HEK293 (cell line): ENCODE measurements at regions not wholly inside any gene's neighbourhood (a gene's known extent, or its start where the extent isn't known, plus 50 kb on each side); places are given as distances from the start of the nearest gene placed in this dataset.

Experiments used
- CTCF ChIA-PET: fragments of 350-600 bp; formaldehyde crosslinking; extraction: SDS; loops from one replicate; lab custom pipeline; 2021; ENCODE audit warnings: antibody characterized with exemption; lab: Yijun Ruan, JAX
- POLR2A ChIA-PET: fragments of 300-600 bp; formaldehyde crosslinking; extraction: SDS; loops from one replicate; lab custom pipeline; 2020; ENCODE audit warnings: antibody characterized with exemption, inconsistent platforms; lab: Yijun Ruan, JAX
- H3K27ac ChIP-seq: fragments of 200-500 bp; sonication (Bioruptor generic); 2 replicates; pipeline ENCODE4 v1.5.1; 2014; ENCODE audit warnings: low read depth, low read length, control low read depth, inconsistent platforms; ENCODE audit errors: extremely low read depth
- H3K36me3 ChIP-seq, 2 experiments: fragments of 200-500 bp in 1 of 2; sonication (Bioruptor generic) in 1 of 2; 1 replicate in 1 of 2; 2 replicates in 1 of 2; pipeline ENCODE4 v1.5.1; 2014 to 2017; ENCODE audit warnings: inconsistent platforms in 2 of 2, low read length in 2 of 2; ENCODE audit not compliant: control insufficient read depth in 2 of 2, insufficient read depth in 1 of 2
- H3K4me1 ChIP-seq: fragments of 200-500 bp; sonication (Bioruptor generic); 2 replicates; pipeline ENCODE4 v1.5.1; 2014; ENCODE audit warnings: mild to moderate bottlenecking, low read length, inconsistent platforms; ENCODE audit not compliant: control insufficient read depth, insufficient read depth
- H3K4me3 ChIP-seq: 2 replicates; pipeline ENCODE4 v1.5.1; 2011; ENCODE audit warnings: low read depth, mild to moderate bottlenecking, control low read depth, low read length, moderate library complexity
- H3K9me3 ChIP-seq: fragments of 200-500 bp; sonication (Bioruptor generic); 2 replicates; pipeline ENCODE4 v1.5.1; 2014; ENCODE audit warnings: low read depth, low read length, inconsistent platforms; ENCODE audit not compliant: control insufficient read depth, insufficient read depth
- INSM2 ChIP-seq: fragments of 450-650 bp; formaldehyde crosslinking; IDR thresholded peaks from 2 replicates; pipeline ENCODE4 v1.5.1; 2016; ENCODE audit warnings: missing biosample characterization, missing genetic modification characterization
- KLF9 ChIP-seq: fragments of 450-650 bp; formaldehyde crosslinking; IDR thresholded peaks from 2 replicates; pipeline ENCODE4 v1.5.1; 2016; ENCODE audit warnings: missing biosample characterization, missing genetic modification characterization, low read depth
- SCRT2 ChIP-seq: fragments of 450-650 bp; formaldehyde crosslinking; IDR thresholded peaks from 2 replicates; pipeline ENCODE4 v1.5.1; 2016; ENCODE audit warnings: missing biosample characterization, missing genetic modification characterization
- ZFP37 ChIP-seq: fragments of 450-650 bp; formaldehyde crosslinking; IDR thresholded peaks from 2 replicates; pipeline ENCODE4 v1.5.1; 2016; ENCODE audit warnings: missing biosample characterization, missing genetic modification characterization
- ZNF266 ChIP-seq: fragments of 450-650 bp; formaldehyde crosslinking; IDR thresholded peaks from 2 replicates; pipeline ENCODE4 v1.5.1; 2016; ENCODE audit warnings: missing biosample characterization, missing genetic modification characterization, low read depth
- ZNF350 ChIP-seq: fragments of 450-650 bp; formaldehyde crosslinking; IDR thresholded peaks from 2 replicates; pipeline ENCODE4 v1.5.0; 2017; ENCODE audit warnings: missing biosample characterization, mild to moderate bottlenecking, missing genetic modification characterization
- ZNF404 ChIP-seq: fragments of 450-650 bp; formaldehyde crosslinking; IDR thresholded peaks from 2 replicates; pipeline ENCODE4 v1.5.1; 2017; ENCODE audit warnings: missing biosample characterization, missing genetic modification characterization
- ZNF48 ChIP-seq: fragments of 450-650 bp; formaldehyde crosslinking; IDR thresholded peaks from 2 replicates; pipeline ENCODE4 v1.5.1; 2016; ENCODE audit warnings: missing biosample characterization, missing genetic modification characterization
- ZNF514 ChIP-seq: fragments of 450-650 bp; formaldehyde crosslinking; IDR thresholded peaks from 2 replicates; pipeline ENCODE4 v1.5.1; 2016; ENCODE audit warnings: missing biosample characterization, missing genetic modification characterization
- ZNF624 ChIP-seq: fragments of 450-650 bp; formaldehyde crosslinking; IDR thresholded peaks from 2 replicates; pipeline ENCODE4 v1.5.1; 2017; ENCODE audit warnings: missing biosample characterization, missing genetic modification characterization
- ZNF626 ChIP-seq: fragments of 450-650 bp; sonication (Bioruptor Pico); formaldehyde crosslinking; IDR thresholded peaks from 2 replicates; pipeline ENCODE4 v1.5.1; 2018; ENCODE audit warnings: missing biosample characterization, missing genetic modification characterization, inconsistent platforms
- ZNF639 ChIP-seq: fragments of 450-650 bp; formaldehyde crosslinking; IDR thresholded peaks from 2 replicates; pipeline ENCODE4 v1.5.1; 2016; ENCODE audit warnings: missing biosample characterization, missing genetic modification characterization
- ZNF654 ChIP-seq: fragments of 450-650 bp; formaldehyde crosslinking; IDR thresholded peaks from 2 replicates; pipeline ENCODE4 v1.5.1; 2016; ENCODE audit warnings: low read depth, missing biosample characterization, missing genetic modification characterization
- ZSCAN23 ChIP-seq: fragments of 450-650 bp; formaldehyde crosslinking; IDR thresholded peaks from 2 replicates; pipeline ENCODE4 v1.5.1; 2016; ENCODE audit warnings: missing biosample characterization, missing genetic modification characterization
- TF ChIP-seq, protein P1 (sequence below): fragments of 450-650 bp; formaldehyde crosslinking; IDR thresholded peaks from 2 replicates; pipeline ENCODE4 v1.5.1; 2016; ENCODE audit warnings: missing biosample characterization, missing genetic modification characterization
- TF ChIP-seq, protein P2 (sequence below): fragments of 450-650 bp; formaldehyde crosslinking; IDR thresholded peaks from 2 replicates; pipeline ENCODE4 v1.5.1; 2017; ENCODE audit warnings: missing biosample characterization, missing genetic modification characterization

- POLR2A ChIA-PET = interaction anchor here (0.7 kb wide), 1 partner anchor 9 kb away, joined by 5 read pairs; no protein-coding TSS in a partner anchor
- H3K4me1 ChIP-seq = no peaks in the 10 kb centered on the region
- no peaks in the 10 kb centered on the region for H3K36me3 ChIP-seq
- no peak for TF ChIP-seq ZNF514 (tag by site-specific recombination)
- no peak for TF ChIP-seq ZNF626 (tag by site-specific recombination)
- no peak for TF ChIP-seq ZNF350 (tag by site-specific recombination)
- H3K9me3 ChIP-seq = no peaks in the 10 kb centered on the region
- H3K27ac ChIP-seq = no peak overlapping the region
- CTCF ChIA-PET = interaction anchor here (1.1 kb wide), 1 partner anchor 45 kb away, joined by 3 read pairs; no protein-coding TSS in a partner anchor
- H3K4me3 ChIP-seq = no peak overlapping the region
These were observed 133.5 kb upstream of the MBL2 start for GRCh38 chr10:52906046-52906445.

GRCh38 chr10:52903397-52903938 is 130.9 kb upstream of the MBL2 start:
- Histone ChIP-seq H3K27ac (no peak overlapping the region), H3K4me1 (no peaks in the 10 kb centered on the region), H3K9me3 (no peaks in the 10 kb centered on the region), H3K4me3 (no peak overlapping the region), H3K36me3 (no peaks in the 10 kb centered on the region)
- TF ChIP-seq ZNF639 = no peak
- TF ChIP-seq, protein P1, sequence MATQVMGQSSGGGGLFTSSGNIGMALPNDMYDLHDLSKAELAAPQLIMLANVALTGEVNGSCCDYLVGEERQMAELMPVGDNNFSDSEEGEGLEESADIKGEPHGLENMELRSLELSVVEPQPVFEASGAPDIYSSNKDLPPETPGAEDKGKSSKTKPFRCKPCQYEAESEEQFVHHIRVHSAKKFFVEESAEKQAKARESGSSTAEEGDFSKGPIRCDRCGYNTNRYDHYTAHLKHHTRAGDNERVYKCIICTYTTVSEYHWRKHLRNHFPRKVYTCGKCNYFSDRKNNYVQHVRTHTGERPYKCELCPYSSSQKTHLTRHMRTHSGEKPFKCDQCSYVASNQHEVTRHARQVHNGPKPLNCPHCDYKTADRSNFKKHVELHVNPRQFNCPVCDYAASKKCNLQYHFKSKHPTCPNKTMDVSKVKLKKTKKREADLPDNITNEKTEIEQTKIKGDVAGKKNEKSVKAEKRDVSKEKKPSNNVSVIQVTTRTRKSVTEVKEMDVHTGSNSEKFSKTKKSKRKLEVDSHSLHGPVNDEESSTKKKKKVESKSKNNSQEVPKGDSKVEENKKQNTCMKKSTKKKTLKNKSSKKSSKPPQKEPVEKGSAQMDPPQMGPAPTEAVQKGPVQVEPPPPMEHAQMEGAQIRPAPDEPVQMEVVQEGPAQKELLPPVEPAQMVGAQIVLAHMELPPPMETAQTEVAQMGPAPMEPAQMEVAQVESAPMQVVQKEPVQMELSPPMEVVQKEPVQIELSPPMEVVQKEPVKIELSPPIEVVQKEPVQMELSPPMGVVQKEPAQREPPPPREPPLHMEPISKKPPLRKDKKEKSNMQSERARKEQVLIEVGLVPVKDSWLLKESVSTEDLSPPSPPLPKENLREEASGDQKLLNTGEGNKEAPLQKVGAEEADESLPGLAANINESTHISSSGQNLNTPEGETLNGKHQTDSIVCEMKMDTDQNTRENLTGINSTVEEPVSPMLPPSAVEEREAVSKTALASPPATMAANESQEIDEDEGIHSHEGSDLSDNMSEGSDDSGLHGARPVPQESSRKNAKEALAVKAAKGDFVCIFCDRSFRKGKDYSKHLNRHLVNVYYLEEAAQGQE (tag by site-specific recombination) = no peak
- TF ChIP-seq, protein P2, sequence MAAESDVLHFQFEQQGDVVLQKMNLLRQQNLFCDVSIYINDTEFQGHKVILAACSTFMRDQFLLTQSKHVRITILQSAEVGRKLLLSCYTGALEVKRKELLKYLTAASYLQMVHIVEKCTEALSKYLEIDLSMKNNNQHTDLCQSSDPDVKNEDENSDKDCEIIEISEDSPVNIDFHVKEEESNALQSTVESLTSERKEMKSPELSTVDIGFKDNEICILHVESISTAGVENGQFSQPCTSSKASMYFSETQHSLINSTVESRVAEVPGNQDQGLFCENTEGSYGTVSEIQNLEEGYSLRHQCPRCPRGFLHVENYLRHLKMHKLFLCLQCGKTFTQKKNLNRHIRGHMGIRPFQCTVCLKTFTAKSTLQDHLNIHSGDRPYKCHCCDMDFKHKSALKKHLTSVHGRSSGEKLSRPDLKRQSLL (tag by site-specific recombination) = no peak
- TF ChIP-seq KLF9 (tag by site-specific recombination) = no peak
- TF ChIP-seq ZNF48 (tag by site-specific recombination) = no peak
- TF ChIP-seq ZFP37 (tag by site-specific recombination) = no peak
- TF ChIP-seq SCRT2 (tag by site-specific recombination) = no peak
- TF ChIP-seq INSM2 (tag by site-specific recombination) = no peak
- no peak for TF ChIP-seq ZNF266 (tag by site-specific recombination)
- no peak for TF ChIP-seq ZNF404 (tag by site-specific recombination)
- TF ChIP-seq ZNF654 (tag by site-specific recombination) = no peak
- no peak for TF ChIP-seq ZNF624 (tag by site-specific recombination)
- TF ChIP-seq ZNF514 (tag by site-specific recombination) = no peak
- no peak for TF ChIP-seq ZSCAN23 (tag by site-specific recombination)
- ChIA-PET POLR2A (no interaction called here), CTCF (no interaction called here)
